DND-41 (cell line): ENCODE measurements at regions not wholly inside any gene's neighbourhood (a gene's known extent, or its start where the extent isn't known, plus 50 kb on each side); places are given as distances from the start of the nearest gene placed in this dataset.

Experiments used
- ATAC-seq: fragments of 200-7000 bp; cut with Tn5 transposase; 3 replicates; pipeline ENCODE4 v1.9.1; 2021; ENCODE audit warnings: low read depth; ENCODE audit not compliant: insufficient read depth
- DNase-seq: peaks from one replicate; pipeline ENCODE4 v3.0.0-alpha.2; 2020
- H2AFZ ChIP-seq: 2 replicates; pipeline ENCODE4 v1.6.0; 2012; ENCODE audit warnings: low read depth, low read length
- H3K27ac ChIP-seq: 2 replicates; pipeline ENCODE4 v1.5.1; 2012; ENCODE audit warnings: low read length, inconsistent platforms
- H3K27me3 ChIP-seq: fragments of 200-600 bp; sonication (generic); 2 replicates; pipeline ENCODE4 v1.6.0; 2012; ENCODE audit warnings: low read length, mild to moderate bottlenecking, inconsistent platforms; ENCODE audit not compliant: insufficient read depth, poor library complexity
- H3K36me3 ChIP-seq: 2 replicates; pipeline ENCODE4 v1.5.1; 2012; ENCODE audit warnings: low read length, inconsistent platforms; ENCODE audit not compliant: insufficient read depth
- H3K4me1 ChIP-seq: 2 replicates; pipeline ENCODE4 v1.5.1; 2012; ENCODE audit warnings: mild to moderate bottlenecking, low read length; ENCODE audit not compliant: insufficient read depth
- H3K4me2 ChIP-seq: 2 replicates; pipeline ENCODE4 v1.6.0; 2012; ENCODE audit warnings: mild to moderate bottlenecking, moderate library complexity, low read length, inconsistent platforms; ENCODE audit not compliant: insufficient read depth
- H3K4me3 ChIP-seq, 2 experiments: fragments of 200-600 bp in 1 of 2; shearing (Covaris generic) in 1 of 2; 2 replicates each; pipeline ENCODE4 v1.5.1; 2012 to 2016; ENCODE audit warnings: inconsistent platforms in 2 of 2, low read length in 2 of 2, mild to moderate bottlenecking in 2 of 2, low read depth in 1 of 2, moderate library complexity in 1 of 2
- H3K79me2 ChIP-seq: 2 replicates; pipeline ENCODE4 v1.6.0; 2012; ENCODE audit warnings: low read length, inconsistent platforms; ENCODE audit not compliant: insufficient read depth
- H3K9ac ChIP-seq: 2 replicates; pipeline ENCODE4 v1.6.0; 2012; ENCODE audit warnings: low read depth, mild to moderate bottlenecking, inconsistent platforms, low read length, moderate library complexity
- H3K9me3 ChIP-seq: 2 replicates; pipeline ENCODE4 v1.5.1; 2012; ENCODE audit warnings: low read length, moderate library complexity, mild to moderate bottlenecking, inconsistent platforms; ENCODE audit not compliant: insufficient read depth, severe bottlenecking
- H4K20me1 ChIP-seq: 2 replicates; pipeline ENCODE4 v1.6.0; 2012; ENCODE audit warnings: low read length; ENCODE audit not compliant: insufficient read depth
- EZH2 ChIP-seq: IDR thresholded peaks from 3 replicates; pipeline ENCODE4 v1.6.1; 2012; ENCODE audit warnings: borderline replicate concordance, low read depth, mild to moderate bottlenecking, moderate library complexity, low read length, inconsistent platforms; ENCODE audit not compliant: severe bottlenecking
- TF ChIP-seq, protein P1 (sequence below): IDR thresholded peaks from 2 replicates; pipeline ENCODE4 v1.5.1; 2012; ENCODE audit warnings: borderline replicate concordance, low read length, moderate library complexity, mild to moderate bottlenecking; ENCODE audit not compliant: poor library complexity, severe bottlenecking; ENCODE audit errors: extremely low read depth

- TF ChIP-seq EZH2 = no peak
- TF ChIP-seq, protein P1, sequence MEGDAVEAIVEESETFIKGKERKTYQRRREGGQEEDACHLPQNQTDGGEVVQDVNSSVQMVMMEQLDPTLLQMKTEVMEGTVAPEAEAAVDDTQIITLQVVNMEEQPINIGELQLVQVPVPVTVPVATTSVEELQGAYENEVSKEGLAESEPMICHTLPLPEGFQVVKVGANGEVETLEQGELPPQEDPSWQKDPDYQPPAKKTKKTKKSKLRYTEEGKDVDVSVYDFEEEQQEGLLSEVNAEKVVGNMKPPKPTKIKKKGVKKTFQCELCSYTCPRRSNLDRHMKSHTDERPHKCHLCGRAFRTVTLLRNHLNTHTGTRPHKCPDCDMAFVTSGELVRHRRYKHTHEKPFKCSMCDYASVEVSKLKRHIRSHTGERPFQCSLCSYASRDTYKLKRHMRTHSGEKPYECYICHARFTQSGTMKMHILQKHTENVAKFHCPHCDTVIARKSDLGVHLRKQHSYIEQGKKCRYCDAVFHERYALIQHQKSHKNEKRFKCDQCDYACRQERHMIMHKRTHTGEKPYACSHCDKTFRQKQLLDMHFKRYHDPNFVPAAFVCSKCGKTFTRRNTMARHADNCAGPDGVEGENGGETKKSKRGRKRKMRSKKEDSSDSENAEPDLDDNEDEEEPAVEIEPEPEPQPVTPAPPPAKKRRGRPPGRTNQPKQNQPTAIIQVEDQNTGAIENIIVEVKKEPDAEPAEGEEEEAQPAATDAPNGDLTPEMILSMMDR = no peak
- no peaks in the 10 kb centered on the region for H3K4me1 ChIP-seq
- H3K79me2 ChIP-seq = no peaks in the 10 kb centered on the region
- no peaks in the 10 kb centered on the region for H3K36me3 ChIP-seq
- ATAC-seq (no peak), DNase-seq (no peak)
- H3K27ac ChIP-seq = no peak overlapping the region
- H2AFZ ChIP-seq = no peak overlapping the region
- H3K27me3 ChIP-seq = no peaks in the 10 kb centered on the region
- no peak overlapping the region for H3K4me2 ChIP-seq
- H3K9me3 ChIP-seq = peaks cover 23% of the 10 kb centered on the region
- no peak overlapping the region for H3K4me3 ChIP-seq
- H3K9ac ChIP-seq = no peak overlapping the region
- H4K20me1 ChIP-seq = no peaks in the 10 kb centered on the region
Observed at GRCh38 chr3:28768439-28768838, 419.8 kb upstream of the AZI2 start.

- Histone ChIP-seq H2AFZ (no peak overlapping the region), H3K27ac (no peak overlapping the region), H3K4me2 (no peak overlapping the region), H3K4me1 (no peaks in the 10 kb centered on the region), H4K20me1 (no peaks in the 10 kb centered on the region), H3K4me3 (no peak overlapping the region), H3K9me3 (no peaks in the 10 kb centered on the region), H3K27me3 (no peaks in the 10 kb centered on the region), H3K9ac (no peak overlapping the region), H3K36me3 (no peaks in the 10 kb centered on the region), H3K79me2 (no peaks in the 10 kb centered on the region)
- no peak for DNase-seq
- TF ChIP-seq EZH2 = no peak
- TF ChIP-seq, protein P1 = no peak
- no peak for ATAC-seq
Observed at GRCh38 chr3:28777806-28778475, 429.3 kb upstream of the AZI2 start.

DNA sequence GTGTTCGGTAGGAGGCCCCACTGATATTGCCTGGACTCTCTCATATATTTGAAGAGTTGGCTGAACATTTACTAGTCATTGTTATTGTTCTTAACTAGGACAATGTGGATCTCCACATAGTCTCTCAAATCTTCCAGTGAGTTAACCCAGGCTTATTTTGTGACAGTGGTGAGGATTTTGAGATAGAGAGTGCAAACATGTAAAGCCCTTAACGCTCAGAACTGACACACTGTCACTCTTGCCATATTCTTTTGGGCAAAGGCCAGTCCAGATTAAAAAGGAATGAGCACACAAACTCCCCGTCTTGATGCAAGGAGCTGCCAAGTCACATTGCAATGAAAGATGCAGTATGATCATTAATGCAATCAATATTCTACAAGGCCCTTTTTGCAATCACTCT, 431.9 kb upstream of the AZI2 start:
- Histone ChIP-seq H3K27me3 (no peaks in the 10 kb centered on the region), H3K9me3 (no peaks in the 10 kb centered on the region), H3K36me3 (no peaks in the 10 kb centered on the region), H4K20me1 (no peaks in the 10 kb centered on the region), H3K4me1 (no peaks in the 10 kb centered on the region), H3K4me2 (no peak overlapping the region), H2AFZ (no peak overlapping the region), H3K4me3 (no peak overlapping the region), H3K27ac (no peak overlapping the region), H3K9ac (no peak overlapping the region), H3K79me2 (no peaks in the 10 kb centered on the region)
- no peak for ATAC-seq
- TF ChIP-seq EZH2 = no peak
- TF ChIP-seq, protein P1 = no peak
- DNase-seq = no peak
